ENCODE measurements at regions not wholly inside any gene's neighbourhood (a gene's known extent, or its start where the extent isn't known, plus 50 kb on each side); places are given as distances from the start of the nearest gene placed in this dataset.

- H3K36me3 ChIP-seq: no peaks in the 10 kb centered on the region
- no peak overlapping the region for H3K4me3 ChIP-seq (ENCODE audit: low read depth in 1 of 2, low read length in 1 of 2)
- no peaks in the 10 kb centered on the region for H3K27me3 ChIP-seq
- no peaks in the 10 kb centered on the region for H3K4me1 ChIP-seq (ENCODE audit: control insufficient read depth in 1 of 2, insufficient read depth in 1 of 2, low read depth in 1 of 2, low read length in 1 of 2)
- no peak for TF ChIP-seq CTCF (IDR thresholded peaks at IDR 0.05)
- no peak overlapping the region for H3K27ac ChIP-seq
- H3K9me3 ChIP-seq: no peaks in the 10 kb centered on the region
Observed at GRCh38 chr12:59085690-59086089, 165.4 kb upstream of the LRIG3 start.

GRCh38 chr12:59084511-59085375 is 164.4 kb upstream of the LRIG3 start:
- no peak overlapping the region for H3K27ac ChIP-seq
- no peak overlapping the region for H3K4me3 ChIP-seq (ENCODE audit: low read depth in 1 of 2, low read length in 1 of 2)

GRCh38 chr12:59082952-59083351 is 162.6 kb upstream of the LRIG3 start:
- H3K27ac ChIP-seq: no peak overlapping the region
- H3K4me3 ChIP-seq (ENCODE audit: low read depth in 1 of 2, low read length in 1 of 2): no peak overlapping the region
- no peaks in the 10 kb centered on the region for H3K4me1 ChIP-seq (ENCODE audit: control insufficient read depth in 1 of 2, insufficient read depth in 1 of 2, low read depth in 1 of 2, low read length in 1 of 2)
- H3K36me3 ChIP-seq: no peaks in the 10 kb centered on the region
- no peaks in the 10 kb centered on the region for H3K27me3 ChIP-seq
- TF ChIP-seq CTCF (IDR thresholded peaks at IDR 0.05): no peak
- no peaks in the 10 kb centered on the region for H3K9me3 ChIP-seq

More at GRCh38 chr12:59084511-59085375, 164.4 kb upstream of the LRIG3 start:
- Histone ChIP-seq H3K9me3 (no peaks in the 10 kb centered on the region), H3K4me1 (ENCODE audit: control insufficient read depth in 1 of 2, insufficient read depth in 1 of 2, low read depth in 1 of 2, low read length in 1 of 2) (no peaks in the 10 kb centered on the region), H3K27me3 (no peaks in the 10 kb centered on the region), H3K36me3 (no peaks in the 10 kb centered on the region)
- TF ChIP-seq CTCF (IDR thresholded peaks at IDR 0.05): no peak

- no peak for TF ChIP-seq CTCF (IDR thresholded peaks at IDR 0.05)
- Histone ChIP-seq H3K9me3 (no peaks in the 10 kb centered on the region), H3K4me3 (ENCODE audit: low read depth in 1 of 2, low read length in 1 of 2) (no peak overlapping the region), H3K27me3 (no peaks in the 10 kb centered on the region), H3K27ac (no peak overlapping the region), H3K4me1 (ENCODE audit: control insufficient read depth in 1 of 2, insufficient read depth in 1 of 2, low read depth in 1 of 2, low read length in 1 of 2) (no peaks in the 10 kb centered on the region), H3K36me3 (no peaks in the 10 kb centered on the region)
Observed at GRCh38 chr12:59080101-59080500, 159.8 kb upstream of the LRIG3 start.

GRCh38 chr12:59079472-59079871 is 159.2 kb upstream of the LRIG3 start:
- no peaks in the 10 kb centered on the region for H3K4me1 ChIP-seq (ENCODE audit: control insufficient read depth in 1 of 2, insufficient read depth in 1 of 2, low read depth in 1 of 2, low read length in 1 of 2)
- H3K4me3 ChIP-seq (ENCODE audit: low read depth in 1 of 2, low read length in 1 of 2): no peak overlapping the region
- H3K36me3 ChIP-seq: no peaks in the 10 kb centered on the region
- H3K27me3 ChIP-seq: no peaks in the 10 kb centered on the region
- no peak overlapping the region for H3K27ac ChIP-seq
- TF ChIP-seq CTCF (IDR thresholded peaks at IDR 0.05): no peak
- H3K9me3 ChIP-seq: no peaks in the 10 kb centered on the region
